IMR-90 (cell line): ENCODE measurements at regions not wholly inside any gene's neighbourhood (a gene's known extent, or its start where the extent isn't known, plus 50 kb on each side); places are given as distances from the start of the nearest gene placed in this dataset.

Source experiments
- MAFK ChIP-seq: IDR thresholded peaks from 2 replicates; pipeline ENCODE4 v1.6.1; 2012; ENCODE audit warnings: low read depth, low read length, improper control_type of control experiment
- POLR2A ChIP-seq: IDR thresholded peaks from 2 replicates; pipeline ENCODE4 v1.6.1; 2012; ENCODE audit warnings: mild to moderate bottlenecking, low read depth, low read length

DNA sequence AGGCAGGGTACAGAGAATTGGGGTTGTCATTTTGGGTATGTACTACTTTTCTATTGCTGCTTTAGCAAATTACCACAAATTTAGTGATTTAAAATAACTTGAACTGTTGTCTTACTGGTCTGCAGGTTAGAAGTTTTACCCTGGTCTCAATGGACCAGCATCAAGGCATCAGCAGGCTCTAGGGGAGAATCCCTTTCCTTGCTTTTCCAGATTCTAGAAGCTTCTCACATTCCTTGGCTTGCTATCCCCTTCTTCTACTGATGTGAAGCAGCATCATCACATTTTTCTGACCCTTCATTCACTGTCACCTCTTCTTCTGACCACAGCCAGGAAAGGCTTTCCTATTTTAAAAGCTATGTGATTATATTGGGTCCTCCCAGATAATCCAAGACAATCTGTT lies 237.8 kb upstream of the RBMS1 start:
- TF ChIP-seq POLR2A: no peak
- no peak for TF ChIP-seq MAFK
